NB4 (cell line): ENCODE measurements at regions not wholly inside any gene's neighbourhood (a gene's known extent, or its start where the extent isn't known, plus 50 kb on each side); places are given as distances from the start of the nearest gene placed in this dataset.

ENCODE experiments used
- DNase-seq: peaks from one replicate; pipeline ENCODE4 v3.0.0; 2010; ENCODE audit warnings: low read depth
- H3K4me3 ChIP-seq: one replicate; pipeline ENCODE4 v1.5.1; 2011; ENCODE audit warnings: mild to moderate bottlenecking, low read depth, low read length, moderate library complexity
- MYC ChIP-seq: IDR thresholded peaks from 2 replicates; pipeline ENCODE4 v1.6.1; 2011; ENCODE audit warnings: low read depth, low read length
- POLR2A ChIP-seq: IDR thresholded peaks from 2 replicates; pipeline ENCODE4 v1.6.1; 2011; ENCODE audit warnings: mild to moderate bottlenecking; ENCODE audit not compliant: insufficient read length; ENCODE audit errors: extremely low read depth
- TF ChIP-seq, protein P1 (sequence below): IDR thresholded peaks from one replicate; pipeline ENCODE4 v1.5.1; 2012; ENCODE audit warnings: low read depth, low read length
- TF ChIP-seq, protein P2 (sequence below): IDR thresholded peaks from 2 replicates; pipeline ENCODE4 v1.6.1; 2011; ENCODE audit warnings: low read depth, low read length

DNA sequence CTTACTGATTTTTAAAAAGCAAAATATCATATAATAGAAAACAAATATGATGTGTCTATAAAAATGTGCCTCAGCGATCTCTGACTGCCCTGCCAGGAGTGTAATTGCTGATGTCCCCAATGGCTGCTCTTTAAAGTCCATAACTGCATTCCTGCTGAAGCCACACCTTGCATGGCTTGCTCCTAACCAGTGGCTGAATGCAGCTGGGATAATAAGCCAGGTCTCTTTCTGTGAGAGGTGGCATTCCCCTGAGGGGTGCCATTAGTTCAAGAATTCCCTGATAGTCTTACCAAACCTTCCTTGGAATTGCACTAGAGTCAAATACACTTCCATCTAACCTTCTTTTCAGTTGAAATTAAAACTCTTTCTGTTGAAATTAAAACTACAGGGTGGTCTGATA lies 125.8 kb upstream of the ZNF804A start:
- no peak for DNase-seq
- H3K4me3 ChIP-seq = no peak overlapping the region
- no peak for TF ChIP-seq MYC
- TF ChIP-seq, protein P1, sequence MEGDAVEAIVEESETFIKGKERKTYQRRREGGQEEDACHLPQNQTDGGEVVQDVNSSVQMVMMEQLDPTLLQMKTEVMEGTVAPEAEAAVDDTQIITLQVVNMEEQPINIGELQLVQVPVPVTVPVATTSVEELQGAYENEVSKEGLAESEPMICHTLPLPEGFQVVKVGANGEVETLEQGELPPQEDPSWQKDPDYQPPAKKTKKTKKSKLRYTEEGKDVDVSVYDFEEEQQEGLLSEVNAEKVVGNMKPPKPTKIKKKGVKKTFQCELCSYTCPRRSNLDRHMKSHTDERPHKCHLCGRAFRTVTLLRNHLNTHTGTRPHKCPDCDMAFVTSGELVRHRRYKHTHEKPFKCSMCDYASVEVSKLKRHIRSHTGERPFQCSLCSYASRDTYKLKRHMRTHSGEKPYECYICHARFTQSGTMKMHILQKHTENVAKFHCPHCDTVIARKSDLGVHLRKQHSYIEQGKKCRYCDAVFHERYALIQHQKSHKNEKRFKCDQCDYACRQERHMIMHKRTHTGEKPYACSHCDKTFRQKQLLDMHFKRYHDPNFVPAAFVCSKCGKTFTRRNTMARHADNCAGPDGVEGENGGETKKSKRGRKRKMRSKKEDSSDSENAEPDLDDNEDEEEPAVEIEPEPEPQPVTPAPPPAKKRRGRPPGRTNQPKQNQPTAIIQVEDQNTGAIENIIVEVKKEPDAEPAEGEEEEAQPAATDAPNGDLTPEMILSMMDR = no peak
- no peak for TF ChIP-seq POLR2A
- TF ChIP-seq, protein P2, sequence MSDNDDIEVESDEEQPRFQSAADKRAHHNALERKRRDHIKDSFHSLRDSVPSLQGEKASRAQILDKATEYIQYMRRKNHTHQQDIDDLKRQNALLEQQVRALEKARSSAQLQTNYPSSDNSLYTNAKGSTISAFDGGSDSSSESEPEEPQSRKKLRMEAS = no peak

DNA sequence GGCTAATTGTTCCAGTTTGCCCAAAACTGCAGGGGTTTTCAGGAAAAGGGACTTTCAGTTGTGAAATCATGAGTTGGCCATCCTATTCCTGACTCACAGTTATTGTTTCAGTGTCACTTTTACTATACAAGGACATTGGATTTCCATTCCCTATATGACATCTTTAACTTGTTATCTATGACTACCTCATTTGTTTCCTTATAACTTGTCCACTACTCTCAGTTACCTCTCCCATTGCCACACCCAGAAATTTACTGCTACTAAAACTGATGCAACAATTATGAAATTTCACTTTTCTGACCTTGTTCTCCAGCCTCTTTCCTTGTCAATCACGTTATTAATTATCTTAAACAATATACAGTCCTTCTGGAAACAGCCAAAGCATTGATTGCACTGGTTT lies 116.5 kb upstream of the ZNF804A start:
- TF ChIP-seq, protein P2 = no peak
- TF ChIP-seq POLR2A (no peak), MYC (no peak)
- TF ChIP-seq, protein P1 = no peak
- DNase-seq = no peak
- no peak overlapping the region for H3K4me3 ChIP-seq

DNA sequence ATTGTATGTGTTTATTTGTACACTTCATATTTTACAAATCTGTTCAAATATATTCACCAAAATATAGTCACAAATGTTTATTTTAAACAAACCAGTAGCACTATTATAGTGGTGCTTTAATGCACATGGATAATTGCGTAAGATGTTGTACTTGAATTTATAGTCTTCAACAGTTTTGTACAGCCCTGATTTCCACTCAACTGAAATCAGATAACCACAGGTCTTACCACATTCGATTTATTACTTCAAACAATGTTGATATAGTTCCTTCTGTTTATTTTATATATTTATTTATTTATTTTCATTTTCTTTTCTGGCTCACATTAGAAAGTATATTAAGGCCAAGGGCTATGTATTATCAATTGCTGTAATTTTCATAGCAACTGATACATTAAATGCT lies 99.4 kb upstream of the ZNF804A start:
- H3K4me3 ChIP-seq = no peak overlapping the region
- DNase-seq = no peak
- TF ChIP-seq, protein P1 = no peak
- TF ChIP-seq POLR2A (no peak), MYC (no peak)
- TF ChIP-seq, protein P2 = no peak

DNA sequence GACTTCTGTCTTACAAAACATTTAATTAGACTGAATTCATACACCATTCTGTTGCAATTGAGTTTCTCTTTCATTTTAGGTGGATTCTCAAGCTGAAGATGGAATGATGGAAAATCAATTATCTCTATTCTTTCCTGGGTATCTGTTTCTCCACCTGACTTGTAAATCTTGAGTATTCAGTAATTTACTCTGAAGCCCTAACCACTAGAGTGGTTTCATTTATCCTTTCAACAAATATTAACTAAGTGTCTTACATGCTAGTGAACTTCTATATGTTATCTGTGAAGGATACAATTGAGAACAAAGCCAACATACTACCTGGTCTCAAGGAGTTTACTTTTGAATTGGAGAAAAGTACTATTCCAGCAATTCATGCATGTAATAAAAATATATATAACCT lies 94.1 kb upstream of the ZNF804A start:
- H3K4me3 ChIP-seq = no peak overlapping the region
- DNase-seq = no peak
- TF ChIP-seq, protein P2 = no peak
- TF ChIP-seq MYC = no peak
- no peak for TF ChIP-seq POLR2A
- TF ChIP-seq, protein P1 = no peak

DNA sequence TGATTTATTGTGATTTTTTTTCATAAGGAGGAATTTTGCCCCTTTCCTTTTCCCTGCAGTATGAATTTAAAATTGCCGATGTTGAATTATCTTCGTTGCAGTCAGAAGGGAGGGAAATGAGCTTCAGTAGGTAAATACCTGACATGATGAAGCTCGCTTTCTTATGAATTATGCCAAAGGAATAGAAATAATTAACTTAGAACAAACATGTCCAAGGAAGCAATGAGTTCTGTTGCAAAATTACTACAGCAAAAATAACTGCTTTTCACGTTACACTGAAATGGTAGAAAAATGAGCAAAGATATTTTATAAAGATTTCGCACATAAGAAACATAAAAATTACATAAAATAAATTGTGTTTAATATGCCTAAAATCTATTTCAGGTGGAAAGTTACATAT lies 91.1 kb upstream of the ZNF804A start:
- DNase-seq = no peak
- no peak overlapping the region for H3K4me3 ChIP-seq
- TF ChIP-seq, protein P1 = no peak
- TF ChIP-seq, protein P2 = no peak
- TF ChIP-seq MYC = no peak
- no peak for TF ChIP-seq POLR2A

DNA sequence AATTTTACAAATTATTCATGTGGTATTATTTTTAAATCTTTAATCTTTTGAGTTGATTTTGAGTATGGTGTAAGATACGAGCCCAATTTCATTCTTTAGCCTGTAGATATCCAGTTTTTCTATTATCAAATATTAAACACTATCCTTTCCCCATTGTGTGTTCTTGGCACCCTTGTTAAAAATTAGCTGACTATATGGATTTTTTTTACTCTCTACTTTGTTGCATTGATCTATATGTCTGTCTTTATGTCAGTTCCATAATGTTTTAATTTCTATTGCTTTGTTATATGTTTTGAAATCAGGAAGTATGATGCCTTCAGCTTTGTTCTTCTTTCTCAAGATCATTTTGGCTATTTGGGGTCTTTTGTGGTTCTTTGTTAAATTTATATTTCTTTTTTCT lies 80.9 kb upstream of the ZNF804A start:
- H3K4me3 ChIP-seq = no peak overlapping the region
- DNase-seq = no peak
- TF ChIP-seq, protein P2 = no peak
- no peak for TF ChIP-seq MYC
- TF ChIP-seq POLR2A = no peak
- TF ChIP-seq, protein P1 = no peak
